Ishikawa (cell line): ENCODE measurements at regions not wholly inside any gene's neighbourhood (a gene's known extent, or its start where the extent isn't known, plus 50 kb on each side); places are given as distances from the start of the nearest gene placed in this dataset.

Source experiments
- CREB1 ChIP-seq: IDR thresholded peaks from 2 replicates; pipeline ENCODE4 v1.6.1; 2012; ENCODE audit warnings: low read depth
- EGR1 ChIP-seq: IDR thresholded peaks from 2 replicates; pipeline ENCODE4 v1.6.1; 2012
- EP300 ChIP-seq: IDR thresholded peaks from 2 replicates; pipeline ENCODE4 v1.6.1; 2012; ENCODE audit warnings: borderline replicate concordance
- MAX ChIP-seq: IDR thresholded peaks from 2 replicates; pipeline ENCODE4 v1.6.1; 2012
- NFIC ChIP-seq: IDR thresholded peaks from 2 replicates; pipeline ENCODE4 v1.6.1; 2012
- RAD21 ChIP-seq: IDR thresholded peaks from 2 replicates; pipeline ENCODE4 v1.6.1; 2012; ENCODE audit warnings: low read depth
- REST ChIP-seq: IDR thresholded peaks from 2 replicates; pipeline ENCODE4 v1.6.1; 2012; ENCODE audit warnings: low read depth, mild to moderate bottlenecking
- TEAD4 ChIP-seq: IDR thresholded peaks from 2 replicates; pipeline ENCODE4 v1.6.1; 2012
- YY1 ChIP-seq: IDR thresholded peaks from 2 replicates; pipeline ENCODE4 v1.6.1; 2012; ENCODE audit warnings: low read depth

GRCh38 chr3:90076136-90076535 lies 968.7 kb downstream of the EPHA3 start:
- no peak for TF ChIP-seq EP300
- TF ChIP-seq CREB1, result no peak
- TF ChIP-seq REST, result no peak
- TF ChIP-seq EGR1, result no peak
- TF ChIP-seq RAD21, result no peak
- no peak for TF ChIP-seq MAX
- no peak for TF ChIP-seq YY1
- TF ChIP-seq TEAD4, result no peak
- no peak for TF ChIP-seq NFIC
